Activated naive CD4-positive, alpha-beta T cell treated with anti-CD3 and anti-CD28 coated beads, Interleukin-2, amount 50 U/mL, for 16 hours (primary cell): ENCODE measurements at regions not wholly inside any gene's neighbourhood (a gene's known extent, or its start where the extent isn't known, plus 50 kb on each side); places are given as distances from the start of the nearest gene placed in this dataset.
"Not testable (repeated sequence)": the region's sequence is repeated elsewhere in the genome, so short reads cannot be mapped to it uniquely, and the experiment has no call there.

Experiments
- DNase-seq: peaks from one replicate; pipeline ENCODE4 v3.0.0-alpha.2; 2020

DNA sequence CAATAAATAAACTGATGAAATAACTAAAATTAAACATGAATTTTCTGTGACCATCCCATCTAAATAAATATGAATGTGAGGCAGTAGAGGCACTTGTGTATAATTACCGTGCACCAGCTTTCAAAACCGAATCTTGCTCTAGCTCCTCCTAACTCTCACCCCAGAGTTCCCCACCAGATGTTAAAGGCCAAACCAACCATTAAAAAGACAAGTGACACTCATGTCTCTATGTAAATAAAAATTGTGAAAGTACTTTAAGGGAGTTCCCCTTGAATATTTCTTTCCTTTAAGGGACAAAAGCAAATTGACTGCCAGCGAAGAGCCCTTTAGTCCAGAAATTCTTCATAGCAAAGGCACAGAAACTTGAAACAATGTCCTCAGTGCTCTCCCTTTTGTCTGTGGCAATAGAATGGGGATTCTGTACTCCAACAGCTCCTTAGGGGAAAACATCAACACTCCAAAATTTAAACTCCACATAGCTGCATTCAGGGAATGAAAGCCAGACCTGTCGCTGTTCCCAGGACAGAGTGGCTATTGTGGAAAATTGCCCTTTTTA lies 101.7 kb upstream of the SOX21 start:
- DNase-seq = no peak

DNA sequence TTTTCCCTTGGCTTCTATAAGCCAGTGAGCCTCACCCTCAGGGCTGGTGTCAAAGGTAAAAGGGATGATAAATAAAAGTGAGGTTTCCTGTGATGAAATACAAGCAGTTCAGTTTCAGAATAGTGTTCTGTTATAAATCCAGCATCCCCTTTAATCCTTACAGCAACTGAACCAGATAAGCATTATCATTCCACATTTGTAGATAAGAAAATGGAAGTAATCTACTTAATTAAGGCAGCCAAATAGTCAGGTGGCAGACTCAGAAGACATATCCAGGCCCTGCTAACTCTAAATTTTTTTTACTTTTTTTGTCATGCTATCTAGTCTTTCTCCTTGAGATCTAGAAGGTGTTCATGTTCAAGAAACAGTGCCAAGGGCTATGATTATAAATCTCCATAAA lies 99.4 kb upstream of the SOX21 start:
- no peak for DNase-seq

DNA sequence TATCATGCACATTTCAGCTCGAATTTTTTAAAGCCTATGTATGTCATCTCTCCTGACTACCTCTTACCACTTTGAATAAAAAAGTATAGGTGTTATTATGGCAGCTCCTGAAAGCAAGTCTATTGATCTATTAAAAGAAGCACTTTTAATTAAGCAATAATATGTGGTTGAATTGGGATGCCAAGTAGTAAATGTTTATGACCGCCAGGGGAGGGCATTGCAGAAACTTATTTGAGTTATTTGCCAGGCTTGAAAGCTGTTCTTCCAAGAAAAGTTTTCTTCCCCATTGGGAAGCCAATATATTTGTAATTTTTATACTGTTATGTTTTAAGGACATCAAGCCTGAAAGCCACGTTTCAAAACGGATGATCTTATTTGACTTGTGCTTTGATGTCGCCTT lies 88.1 kb upstream of the SOX21 start:
- no peak for DNase-seq

DNA sequence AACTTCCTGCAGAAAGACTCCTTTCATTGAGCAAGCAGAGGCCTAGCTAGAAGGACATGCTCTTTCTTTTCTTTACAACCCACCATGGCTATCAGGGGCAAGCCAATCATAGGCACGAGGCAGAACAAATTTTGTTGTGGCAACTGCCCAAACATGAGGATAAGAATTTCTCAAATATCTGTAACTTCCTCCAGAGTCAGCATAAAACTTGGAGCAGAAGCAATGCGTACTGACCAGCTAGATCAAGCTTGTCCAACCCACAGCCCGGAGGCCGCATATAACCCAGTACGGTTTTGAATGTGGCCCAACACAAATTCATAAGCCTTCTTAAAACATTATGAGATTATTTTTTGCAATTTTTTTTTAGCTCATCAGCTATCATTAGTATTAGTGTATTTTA lies 87.0 kb upstream of the SOX21 start:
- DNase-seq = no peak

DNA sequence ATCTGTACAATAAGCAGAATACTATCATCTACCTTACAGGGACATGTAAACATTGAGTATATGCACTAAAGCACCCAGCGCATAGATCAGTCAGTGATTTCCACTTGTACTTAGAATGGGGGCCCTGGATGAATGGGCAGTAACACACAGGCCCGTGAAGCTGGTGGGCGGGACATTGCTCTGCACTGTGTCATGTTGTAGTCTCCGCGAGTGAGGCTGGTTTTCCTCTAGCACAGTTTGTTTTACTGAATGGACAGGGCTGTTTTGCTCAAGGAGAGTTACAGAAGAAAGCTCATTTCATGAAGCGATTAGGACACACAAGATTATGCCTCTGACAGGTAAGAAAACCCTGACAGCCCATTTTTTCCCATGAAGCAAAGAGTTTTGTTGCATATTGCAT lies 86.4 kb upstream of the SOX21 start:
- DNase-seq = no peak

DNA sequence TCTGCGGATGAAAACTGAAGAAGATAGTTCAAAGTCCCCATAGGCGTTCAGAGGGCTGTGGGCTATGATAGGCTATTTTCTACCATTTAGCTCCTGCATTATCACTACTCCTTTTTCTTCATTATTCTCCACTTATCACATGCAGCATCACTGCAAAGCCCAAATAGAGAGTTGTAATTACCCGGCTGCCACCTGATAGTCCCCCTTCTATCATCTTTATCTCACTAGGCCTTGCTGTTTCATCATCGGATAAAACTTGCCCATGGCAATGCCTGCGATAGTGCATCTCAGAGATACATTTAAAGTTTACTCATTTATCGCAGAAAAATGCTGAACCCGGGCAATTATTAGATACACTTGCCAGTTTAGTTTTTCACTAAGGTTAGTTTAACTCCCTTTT lies 82.9 kb upstream of the SOX21 start:
- DNase-seq = no peak

DNA sequence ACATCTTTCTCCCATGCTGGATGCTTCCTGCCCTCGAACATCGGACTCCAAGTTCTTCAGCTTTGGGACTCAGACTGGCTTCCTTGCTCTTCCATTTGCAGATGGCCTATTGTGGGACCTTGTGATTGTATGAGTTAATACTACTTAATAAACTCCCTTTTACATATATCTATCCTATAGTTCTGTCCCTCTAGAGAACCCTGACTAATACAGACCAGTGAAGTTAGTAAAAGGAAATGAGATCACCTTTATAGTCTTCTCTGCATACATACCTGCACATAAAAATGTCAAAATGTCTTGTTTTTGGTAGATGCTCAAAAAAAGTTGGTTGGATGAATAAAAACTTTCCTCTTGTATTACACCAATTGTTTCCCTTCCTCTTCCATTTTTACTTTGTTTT lies 73.9 kb upstream of the SOX21 start:
- DNase-seq = not testable (repeated sequence)

DNA sequence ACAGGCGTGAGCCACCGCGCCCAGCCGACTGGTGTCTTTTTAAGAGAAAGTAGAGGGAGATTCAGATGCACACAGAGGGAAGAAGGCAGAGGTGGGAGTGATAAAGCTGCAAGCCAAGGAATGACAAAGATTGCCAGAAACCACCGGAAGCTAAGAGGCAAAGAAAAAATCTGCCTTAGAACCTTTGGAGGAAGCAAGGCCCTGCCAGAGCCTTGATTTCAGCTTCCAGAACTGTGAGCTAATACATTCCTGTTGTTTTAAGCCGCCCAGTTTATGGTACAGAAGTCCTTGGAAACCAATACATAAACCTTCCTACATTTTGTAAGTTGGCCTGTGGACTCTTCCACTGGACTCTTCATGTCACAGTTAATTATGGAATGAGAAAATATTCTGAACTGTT lies 71.7 kb upstream of the SOX21 start:
- no peak for DNase-seq

DNA sequence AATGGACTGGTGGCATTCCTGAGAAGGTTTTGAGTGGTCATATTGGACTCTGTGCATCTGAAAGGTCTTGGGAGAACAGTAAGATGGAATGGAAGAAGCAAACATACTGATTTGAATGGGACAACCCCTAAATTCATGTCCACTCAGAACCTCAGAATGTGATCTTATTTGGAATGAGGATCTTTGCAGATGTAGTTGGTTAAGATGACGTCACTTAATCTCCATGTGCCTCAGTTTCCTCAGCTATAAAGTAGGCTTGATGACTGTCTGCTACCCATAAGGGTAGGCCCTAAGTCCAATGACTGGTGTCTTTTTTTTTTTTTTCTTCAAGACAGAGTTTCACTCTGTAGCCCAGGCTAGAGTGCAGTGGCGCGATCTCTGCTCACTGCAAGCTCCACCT lies 71.1 kb upstream of the SOX21 start:
- DNase-seq = no peak

DNA sequence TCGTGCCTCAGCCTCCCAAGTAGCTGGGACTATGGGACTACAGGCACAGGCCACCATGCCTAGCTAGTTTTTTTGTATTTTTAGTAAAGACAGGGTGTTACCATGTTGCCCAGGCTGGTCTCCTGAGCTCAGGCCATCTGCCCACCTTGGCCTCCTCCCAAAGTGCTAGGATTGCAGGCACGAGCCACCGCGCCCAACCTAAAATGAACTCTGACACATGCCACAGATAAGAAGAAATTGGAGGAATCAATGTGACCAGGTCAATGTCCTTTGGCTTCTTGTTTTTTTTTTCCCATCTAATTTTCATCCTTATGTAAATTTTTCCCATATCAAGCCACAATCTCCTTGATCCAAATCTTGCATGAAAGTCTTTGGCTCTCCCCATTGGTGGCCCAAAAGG lies 68.1 kb upstream of the SOX21 start:
- no peak for DNase-seq

DNA sequence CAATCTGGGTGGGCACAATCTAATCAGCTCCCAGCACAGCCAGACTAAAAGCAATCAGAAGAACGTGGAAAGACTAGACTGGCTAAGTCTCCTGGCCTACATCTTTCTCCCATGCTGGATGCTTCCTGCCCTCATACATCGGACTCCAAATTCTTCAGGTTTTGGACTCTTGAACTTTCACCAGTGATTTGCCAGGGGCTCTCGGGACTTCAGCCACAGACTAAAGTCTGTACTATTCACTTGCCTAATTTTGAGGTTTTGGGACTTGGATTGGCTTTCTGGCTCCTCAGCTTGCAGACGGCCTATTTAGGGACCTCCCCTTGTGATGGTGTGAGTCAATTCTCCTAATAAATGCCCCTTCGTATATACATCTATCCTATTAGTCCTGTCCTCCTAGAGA lies 66.6 kb upstream of the SOX21 start:
- DNase-seq = no peak

DNA sequence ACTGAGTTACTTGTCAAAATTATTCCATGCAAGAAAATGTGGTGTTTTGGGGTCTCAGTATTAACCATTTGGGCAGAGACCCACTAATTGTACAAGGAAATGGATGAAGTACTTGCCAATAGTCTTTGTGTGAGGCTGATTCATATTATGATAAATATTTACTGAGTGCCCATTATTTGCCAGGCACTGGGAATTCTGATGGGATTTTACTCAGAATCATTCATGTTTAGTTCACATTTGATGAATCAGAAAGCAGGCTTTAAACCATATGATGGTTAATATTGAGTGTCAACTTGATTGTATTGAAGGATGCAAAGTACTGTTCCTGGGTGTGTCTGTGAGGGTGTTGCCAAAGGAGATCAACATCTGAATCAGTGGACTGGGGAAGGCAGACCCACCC lies 66.2 kb upstream of the SOX21 start:
- no peak for DNase-seq

DNA sequence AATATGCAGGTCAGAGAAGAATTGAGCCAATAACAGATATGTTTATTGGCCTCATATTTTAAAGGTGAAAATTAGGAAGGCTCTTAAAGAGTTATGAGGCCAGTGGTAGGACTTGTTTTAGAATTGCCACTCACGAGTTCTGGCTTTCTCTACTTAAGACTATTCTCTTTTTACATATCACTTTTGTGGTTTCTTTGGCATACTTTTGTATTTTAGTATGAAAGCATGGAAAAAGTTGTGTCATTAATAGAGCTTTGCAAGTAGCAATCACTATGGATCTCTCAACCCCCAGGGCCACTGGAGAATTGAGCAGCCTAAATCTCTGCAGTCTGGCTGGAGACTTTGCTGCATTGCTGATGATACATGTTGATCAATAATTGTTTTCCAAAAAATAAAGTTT lies 64.6 kb upstream of the SOX21 start:
- no peak for DNase-seq

DNA sequence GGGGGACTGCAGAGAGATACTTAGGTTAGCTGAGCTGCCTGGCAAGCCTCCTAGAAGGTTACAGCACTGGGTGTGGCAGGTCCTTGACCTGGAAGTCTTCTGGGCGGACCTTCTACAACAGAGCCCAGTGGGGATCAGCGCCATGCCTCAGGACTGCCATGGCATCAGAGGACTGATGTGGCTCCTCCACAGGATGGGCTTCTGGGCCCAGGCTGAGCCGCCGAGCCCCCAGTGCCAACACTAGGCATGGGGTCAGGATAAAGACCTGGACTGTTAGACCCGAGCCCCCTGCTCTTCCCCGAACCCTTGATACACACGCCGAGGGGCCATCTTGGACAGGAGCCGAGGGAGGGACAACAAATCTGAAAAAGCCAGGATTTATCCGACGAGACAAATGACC lies 64.0 kb upstream of the SOX21 start:
- DNase-seq = no peak

DNA sequence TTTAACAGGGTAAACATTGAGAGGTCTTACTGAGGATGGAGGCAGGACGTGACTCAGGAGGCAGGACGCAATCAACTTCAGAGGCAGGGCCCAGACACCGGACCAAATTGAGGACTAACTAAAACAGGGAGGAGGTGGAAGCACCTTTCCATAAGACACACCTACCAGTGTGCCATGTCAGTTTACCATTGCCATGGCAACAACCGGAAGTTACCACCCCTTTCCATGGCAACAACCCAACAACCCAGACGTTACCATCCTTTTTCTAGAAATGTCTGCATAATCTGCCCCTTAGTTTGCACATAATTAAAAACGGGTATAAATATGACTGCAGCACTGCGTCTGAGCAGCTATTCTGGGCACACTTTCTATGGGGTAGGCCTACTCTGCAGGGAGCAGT lies 53.5 kb upstream of the SOX21 start:
- no peak for DNase-seq

DNA sequence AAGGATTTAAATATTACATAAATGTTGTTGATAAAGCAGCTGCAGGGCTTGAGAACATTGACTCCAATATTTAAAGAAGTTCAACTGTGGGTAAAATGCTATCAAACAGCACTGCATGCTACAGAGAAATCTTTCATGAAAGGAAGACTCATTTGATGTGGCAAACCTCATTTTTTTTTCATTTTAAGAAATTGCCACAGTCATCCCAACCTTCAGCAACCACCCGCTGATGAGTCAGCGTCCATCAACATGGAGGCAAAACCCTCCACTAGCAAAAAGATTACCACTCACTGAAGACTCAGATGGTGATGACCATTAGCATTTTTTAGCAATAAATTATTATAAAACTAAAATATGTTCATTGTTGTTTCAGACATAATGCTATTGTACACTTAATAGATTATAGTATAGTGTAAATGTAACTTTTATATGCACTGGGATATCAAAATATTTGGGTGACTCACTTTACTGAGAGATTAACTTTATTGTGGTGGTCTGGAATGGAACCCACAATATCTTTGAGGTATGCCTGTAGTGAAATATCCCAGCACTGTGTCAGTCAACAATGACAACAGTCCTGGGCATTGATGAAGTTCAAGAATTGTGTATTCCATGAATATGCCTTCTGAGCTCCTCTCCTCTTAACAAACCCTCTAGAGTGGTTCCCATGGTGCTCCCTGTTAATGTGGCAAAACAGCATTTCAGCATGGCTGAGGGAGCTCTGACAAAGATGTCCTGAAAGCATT lies 52.4 kb upstream of the SOX21 start:
- DNase-seq = no peak
